ENCODE measurements at regions not wholly inside any gene's neighbourhood (a gene's known extent, or its start where the extent isn't known, plus 50 kb on each side); places are given as distances from the start of the nearest gene placed in this dataset.

DNA sequence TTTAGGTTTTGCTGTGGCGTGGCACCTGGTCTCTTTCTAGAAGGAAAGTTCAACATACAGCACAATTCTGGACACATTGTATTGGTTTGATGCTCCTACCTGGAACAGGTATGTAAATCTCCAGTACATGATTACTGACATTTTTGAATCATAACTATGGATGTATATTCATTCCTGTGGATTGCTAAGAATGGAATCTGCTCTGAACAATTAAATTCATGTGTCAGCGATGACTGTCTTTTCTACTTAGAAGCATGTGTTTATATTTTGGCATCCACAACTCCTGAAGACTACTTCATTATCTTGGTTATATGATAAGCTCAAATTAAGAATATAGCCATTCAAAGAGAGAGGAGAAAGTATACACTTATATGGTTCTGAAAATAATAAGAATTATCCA is 291.8 kb downstream of the CHRM3 start:
- TF ChIP-seq, protein P1, sequence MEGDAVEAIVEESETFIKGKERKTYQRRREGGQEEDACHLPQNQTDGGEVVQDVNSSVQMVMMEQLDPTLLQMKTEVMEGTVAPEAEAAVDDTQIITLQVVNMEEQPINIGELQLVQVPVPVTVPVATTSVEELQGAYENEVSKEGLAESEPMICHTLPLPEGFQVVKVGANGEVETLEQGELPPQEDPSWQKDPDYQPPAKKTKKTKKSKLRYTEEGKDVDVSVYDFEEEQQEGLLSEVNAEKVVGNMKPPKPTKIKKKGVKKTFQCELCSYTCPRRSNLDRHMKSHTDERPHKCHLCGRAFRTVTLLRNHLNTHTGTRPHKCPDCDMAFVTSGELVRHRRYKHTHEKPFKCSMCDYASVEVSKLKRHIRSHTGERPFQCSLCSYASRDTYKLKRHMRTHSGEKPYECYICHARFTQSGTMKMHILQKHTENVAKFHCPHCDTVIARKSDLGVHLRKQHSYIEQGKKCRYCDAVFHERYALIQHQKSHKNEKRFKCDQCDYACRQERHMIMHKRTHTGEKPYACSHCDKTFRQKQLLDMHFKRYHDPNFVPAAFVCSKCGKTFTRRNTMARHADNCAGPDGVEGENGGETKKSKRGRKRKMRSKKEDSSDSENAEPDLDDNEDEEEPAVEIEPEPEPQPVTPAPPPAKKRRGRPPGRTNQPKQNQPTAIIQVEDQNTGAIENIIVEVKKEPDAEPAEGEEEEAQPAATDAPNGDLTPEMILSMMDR (IDR thresholded peaks at IDR 0.05) = no peak
- TF ChIP-seq POLR2A (IDR thresholded peaks at IDR 0.05) = no peak

Measured in esophagus squamous epithelium (tissue), 4 donors.